ENCODE measurements at regions not wholly inside any gene's neighbourhood (a gene's known extent, or its start where the extent isn't known, plus 50 kb on each side); places are given as distances from the start of the nearest gene placed in this dataset.

- TF ChIP-seq CTCF (conservative IDR thresholded peaks at IDR 0.05; ENCODE audit: low read depth, low read length) (no peak), EZH2 (IDR thresholded peaks at IDR 0.05; ENCODE audit: borderline replicate concordance, low read depth, low read length, poor library complexity, severe bottlenecking) (no peak)
Measured at GRCh38 chr7:115441033-115441432, 519.1 kb downstream of the MDFIC start.

All from A673 (cell line).